ENCODE measurements at regions not wholly inside any gene's neighbourhood (a gene's known extent, or its start where the extent isn't known, plus 50 kb on each side); places are given as distances from the start of the nearest gene placed in this dataset.

DNA sequence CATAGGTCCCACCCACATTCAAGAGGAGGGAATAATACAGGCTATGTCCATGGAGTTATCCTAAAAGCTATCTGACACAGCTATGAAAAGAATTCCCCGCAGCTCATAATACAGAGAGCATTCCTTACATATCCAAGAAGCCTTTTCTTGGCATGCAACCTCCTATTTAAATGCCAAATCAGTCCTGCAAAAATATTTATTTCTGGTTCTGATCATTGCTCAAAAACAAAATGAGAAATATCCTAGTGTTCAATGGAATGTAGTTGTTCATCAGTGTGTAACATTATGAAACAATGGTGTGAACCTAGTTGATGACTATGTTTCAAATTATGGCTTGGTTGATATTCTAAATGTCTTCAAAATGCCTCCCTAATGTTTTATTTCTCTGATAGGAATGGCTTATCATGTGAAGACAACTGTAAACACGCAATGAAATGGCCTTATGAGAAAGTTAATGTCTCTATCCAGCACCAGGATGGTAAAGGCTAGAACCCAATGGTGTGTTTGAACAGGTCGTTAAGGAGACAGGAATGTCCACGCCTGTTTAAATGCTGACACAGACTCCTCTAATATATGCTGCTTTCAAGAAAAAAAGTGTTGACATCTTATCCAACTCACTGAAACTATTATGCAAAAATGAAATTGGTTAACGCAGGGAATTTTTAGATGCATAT is 126.7 kb upstream of the CDH6 start:
- no peak overlapping the region for H3K4me3 ChIP-seq (ENCODE audit: low read length)
- TF ChIP-seq, protein P1, sequence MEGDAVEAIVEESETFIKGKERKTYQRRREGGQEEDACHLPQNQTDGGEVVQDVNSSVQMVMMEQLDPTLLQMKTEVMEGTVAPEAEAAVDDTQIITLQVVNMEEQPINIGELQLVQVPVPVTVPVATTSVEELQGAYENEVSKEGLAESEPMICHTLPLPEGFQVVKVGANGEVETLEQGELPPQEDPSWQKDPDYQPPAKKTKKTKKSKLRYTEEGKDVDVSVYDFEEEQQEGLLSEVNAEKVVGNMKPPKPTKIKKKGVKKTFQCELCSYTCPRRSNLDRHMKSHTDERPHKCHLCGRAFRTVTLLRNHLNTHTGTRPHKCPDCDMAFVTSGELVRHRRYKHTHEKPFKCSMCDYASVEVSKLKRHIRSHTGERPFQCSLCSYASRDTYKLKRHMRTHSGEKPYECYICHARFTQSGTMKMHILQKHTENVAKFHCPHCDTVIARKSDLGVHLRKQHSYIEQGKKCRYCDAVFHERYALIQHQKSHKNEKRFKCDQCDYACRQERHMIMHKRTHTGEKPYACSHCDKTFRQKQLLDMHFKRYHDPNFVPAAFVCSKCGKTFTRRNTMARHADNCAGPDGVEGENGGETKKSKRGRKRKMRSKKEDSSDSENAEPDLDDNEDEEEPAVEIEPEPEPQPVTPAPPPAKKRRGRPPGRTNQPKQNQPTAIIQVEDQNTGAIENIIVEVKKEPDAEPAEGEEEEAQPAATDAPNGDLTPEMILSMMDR (IDR thresholded peaks at IDR 0.05; ENCODE audit: insufficient read depth, low read depth, low read length, missing control alignments) = no peak
- DNase-seq (ENCODE audit: low read depth) = no peak

DNA sequence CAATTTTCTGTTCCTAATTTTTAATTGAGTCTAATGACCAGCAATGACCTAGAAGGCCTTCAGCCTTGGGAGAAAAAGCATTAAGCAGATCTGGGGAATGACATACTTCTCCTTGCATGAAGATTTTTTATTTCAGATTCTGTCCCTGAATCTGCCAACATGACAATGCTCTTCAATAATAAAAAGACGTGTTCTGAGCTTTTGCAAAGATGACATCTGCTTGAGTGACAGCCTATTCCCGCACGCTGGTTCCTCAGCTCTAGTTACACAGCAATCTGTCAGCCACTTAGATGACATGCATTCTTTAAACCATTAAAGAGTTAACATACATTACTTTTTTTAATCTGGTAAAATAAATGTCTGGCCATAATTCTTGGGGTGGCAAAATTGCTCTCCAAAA is 129.3 kb upstream of the CDH6 start:
- DNase-seq (ENCODE audit: low read depth) = no peak
- H3K4me3 ChIP-seq (ENCODE audit: low read length) = no peak overlapping the region
- TF ChIP-seq, protein P1 (IDR thresholded peaks at IDR 0.05; ENCODE audit: insufficient read depth, low read depth, low read length, missing control alignments) = no peak

DNA sequence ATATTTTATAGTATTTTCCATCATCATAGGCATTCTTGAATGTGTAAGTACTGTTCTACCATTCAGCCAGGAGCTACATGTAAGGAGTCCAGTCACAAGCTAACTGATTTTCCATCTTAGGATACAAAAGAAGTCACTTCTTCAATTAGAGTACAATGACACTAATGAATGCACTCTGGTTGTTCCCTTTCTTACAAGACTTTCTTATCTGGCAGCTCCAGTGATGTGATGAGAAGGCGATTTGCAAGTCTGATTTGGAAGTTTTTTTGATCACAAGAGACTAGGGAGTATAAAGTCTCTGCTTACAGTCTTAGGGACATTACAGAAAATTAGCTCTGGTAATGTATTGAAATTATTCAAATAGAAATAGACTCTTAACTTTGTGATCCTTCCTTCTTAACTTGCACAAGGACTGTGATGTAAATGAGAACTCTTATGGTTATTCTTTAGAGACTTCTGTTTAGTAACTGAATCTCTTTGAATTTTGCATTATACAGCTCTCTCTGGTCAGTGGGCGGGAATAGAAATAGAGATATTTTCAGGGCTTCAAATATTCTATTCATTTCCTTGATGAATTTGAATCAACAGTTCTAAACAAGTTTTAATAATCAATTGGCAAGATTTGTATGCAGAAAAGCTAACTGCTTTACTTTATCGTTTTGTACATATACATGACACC is 130.4 kb upstream of the CDH6 start:
- no peak for DNase-seq (ENCODE audit: low read depth)
- TF ChIP-seq, protein P1 (IDR thresholded peaks at IDR 0.05; ENCODE audit: insufficient read depth, low read depth, low read length, missing control alignments) = no peak
- no peak overlapping the region for H3K4me3 ChIP-seq (ENCODE audit: low read length)

DNA sequence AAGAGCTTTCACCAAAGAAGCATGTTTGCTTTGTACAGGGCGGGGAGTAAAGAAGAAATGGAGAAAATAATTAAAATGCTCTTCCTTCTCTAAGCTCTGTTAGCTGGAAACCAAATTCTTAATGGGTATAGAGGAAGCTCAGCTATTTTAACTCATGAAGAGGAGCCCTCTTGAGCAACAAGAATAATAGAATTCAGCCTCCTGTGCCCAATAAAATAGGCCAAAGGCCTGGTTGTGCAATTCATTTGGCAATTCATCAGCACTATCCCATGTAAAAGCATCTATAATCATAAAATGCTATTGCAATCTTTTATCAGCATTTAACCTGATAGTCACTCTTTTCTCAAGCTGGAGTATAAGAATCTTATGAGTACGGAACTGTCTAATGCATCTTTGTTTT is 133.6 kb upstream of the CDH6 start:
- TF ChIP-seq, protein P1 (IDR thresholded peaks at IDR 0.05; ENCODE audit: insufficient read depth, low read depth, low read length, missing control alignments) = no peak
- no peak overlapping the region for H3K4me3 ChIP-seq (ENCODE audit: low read length)
- no peak for DNase-seq (ENCODE audit: low read depth)

DNA sequence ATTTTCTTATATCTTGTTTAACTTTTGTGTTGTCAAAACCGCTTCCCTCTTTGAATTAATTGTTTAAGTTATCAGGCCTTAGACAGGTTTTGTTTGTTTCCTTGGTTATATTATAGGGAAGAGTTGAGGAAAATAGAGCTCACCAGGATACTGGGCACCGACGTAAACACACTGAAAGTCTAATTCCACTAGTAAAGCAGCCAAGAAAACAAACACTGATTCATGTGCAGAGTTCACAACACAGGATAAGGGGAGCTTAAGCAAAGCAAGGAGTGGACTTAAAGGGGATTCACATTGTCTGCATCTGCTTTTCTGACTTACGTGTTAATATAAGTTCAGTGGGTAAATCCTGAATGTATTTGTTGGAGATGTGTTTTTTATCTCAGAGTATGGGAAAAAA is 139.0 kb upstream of the CDH6 start:
- TF ChIP-seq, protein P1 (IDR thresholded peaks at IDR 0.05; ENCODE audit: insufficient read depth, low read depth, low read length, missing control alignments) = no peak
- no peak for DNase-seq (ENCODE audit: low read depth)

DNA sequence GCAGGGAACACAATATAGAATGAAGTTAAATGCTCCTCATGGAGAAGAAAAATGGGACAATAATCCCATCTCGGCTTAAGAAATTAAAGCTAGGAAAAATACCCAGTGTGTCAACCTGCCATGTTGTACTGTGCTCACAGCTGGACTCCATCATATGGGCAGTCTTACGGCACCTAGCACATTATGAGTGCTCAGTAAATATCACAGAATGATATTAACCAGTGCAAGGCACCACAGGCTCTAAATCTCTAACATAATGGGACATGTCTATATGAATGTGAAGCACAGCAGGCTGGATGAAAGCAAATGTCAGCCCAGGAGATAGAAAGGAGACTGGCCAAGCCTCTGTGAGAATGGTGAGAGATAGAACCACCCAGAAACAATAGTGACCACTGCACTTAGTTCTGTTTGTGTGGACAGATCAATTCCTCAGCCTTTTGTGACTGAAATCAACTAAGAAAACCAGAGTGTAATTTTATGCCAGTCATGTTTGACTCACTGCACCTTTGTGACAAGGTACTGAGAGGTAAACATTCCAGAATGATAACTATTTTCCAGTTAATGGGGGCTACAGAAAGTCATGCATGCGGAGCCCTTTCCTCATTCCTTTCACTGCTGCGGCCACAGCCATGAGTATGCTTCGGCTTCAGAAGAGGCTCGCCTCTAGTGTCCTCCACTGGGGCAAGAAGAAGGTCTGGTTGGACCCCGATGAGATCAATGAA is 140.4 kb upstream of the CDH6 start:
- TF ChIP-seq, protein P1 (IDR thresholded peaks at IDR 0.05; ENCODE audit: insufficient read depth, low read depth, low read length, missing control alignments) = no peak
- H3K4me3 ChIP-seq (ENCODE audit: low read length) = no peak overlapping the region
- no peak for DNase-seq (ENCODE audit: low read depth)

More for the DNA sequence above, 139.0 kb upstream of the CDH6 start:
- no peak overlapping the region for H3K4me3 ChIP-seq (ENCODE audit: low read length)

All from epithelial cell of esophagus (primary cell).